ENCODE measurements at regions not wholly inside any gene's neighbourhood (a gene's known extent, or its start where the extent isn't known, plus 50 kb on each side); places are given as distances from the start of the nearest gene placed in this dataset.

DNA sequence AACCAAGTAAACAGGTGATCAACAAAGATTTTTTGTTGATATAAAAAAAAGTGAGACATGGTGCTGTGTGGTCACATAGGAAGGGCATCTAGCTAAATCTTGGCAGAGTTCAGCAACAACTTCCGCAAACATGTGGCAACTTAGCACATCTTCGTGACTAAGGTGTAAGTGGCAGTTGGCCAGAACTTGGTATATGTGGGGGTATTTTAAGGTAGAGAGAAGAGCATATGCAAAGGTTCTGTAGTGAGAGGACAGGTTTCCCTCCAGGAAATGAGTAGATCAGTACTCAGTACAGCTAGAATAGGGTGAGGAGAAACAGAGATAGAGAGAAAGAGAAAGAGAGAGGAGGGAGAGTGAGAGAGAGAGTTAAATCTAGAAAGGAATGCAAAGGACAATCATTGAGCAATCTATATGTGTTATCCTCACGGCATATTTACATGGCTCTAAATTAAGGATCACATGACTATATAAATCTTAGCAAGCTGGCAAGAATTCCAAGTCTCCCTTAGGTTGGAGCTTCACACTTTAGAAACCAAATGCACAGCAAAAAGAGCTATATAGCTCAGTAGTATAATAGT, 227.7 kb upstream of the HMGA2 start:
- DNase-seq (ENCODE audit: low read depth in 2 of 2) = no peak

DNA sequence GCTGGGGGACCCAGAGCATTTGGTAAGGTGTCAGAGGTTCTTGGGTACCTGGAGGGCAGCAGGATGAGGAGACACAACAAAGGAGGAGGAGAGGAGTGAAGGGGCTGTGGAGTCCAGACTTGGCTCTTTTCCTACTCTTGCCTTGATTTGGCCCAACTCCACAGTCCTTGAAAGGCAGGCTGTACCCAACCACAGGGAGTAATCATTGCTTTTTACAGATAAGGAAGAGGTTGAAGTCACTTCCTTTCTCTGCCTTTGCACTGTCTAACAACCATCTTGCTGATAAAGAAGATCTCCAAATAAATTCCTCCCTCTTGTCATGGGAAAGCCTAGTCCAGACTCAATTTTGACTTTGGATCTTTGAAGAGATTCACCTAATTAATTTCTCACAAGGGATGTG, 226.8 kb upstream of the HMGA2 start:
- DNase-seq (ENCODE audit: low read depth in 2 of 2) = no peak

DNA sequence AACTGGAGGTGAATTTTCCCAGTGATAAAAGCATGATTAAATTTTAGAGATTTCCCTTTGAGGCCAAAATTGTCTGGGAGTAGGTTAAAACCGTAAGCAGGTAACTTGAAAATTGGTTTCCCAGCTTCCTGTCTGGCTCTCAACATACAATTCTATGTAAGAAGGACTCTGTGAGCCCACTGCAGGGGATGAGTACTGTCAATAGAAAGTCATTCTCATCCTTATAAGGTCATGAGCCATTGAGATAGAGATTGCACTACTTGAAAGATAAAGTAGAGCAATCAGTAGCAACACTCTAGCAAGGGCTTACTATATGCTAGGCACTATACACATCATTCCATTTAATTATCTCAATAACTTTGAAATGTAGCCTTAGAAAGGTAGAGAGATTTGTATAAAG, 225.6 kb upstream of the HMGA2 start:
- no peak for DNase-seq (ENCODE audit: low read depth in 2 of 2)

- DNase-seq (ENCODE audit: low read depth in 2 of 2) = no peak
Measured at GRCh38 chr12:65602253-65602609, 222.1 kb upstream of the HMGA2 start.

GRCh38 chr12:65602610-65603295, 221.5 kb upstream of the HMGA2 start:
- DNase-seq (ENCODE audit: low read depth in 2 of 2) = peak; percentile 32 to 36

DNA sequence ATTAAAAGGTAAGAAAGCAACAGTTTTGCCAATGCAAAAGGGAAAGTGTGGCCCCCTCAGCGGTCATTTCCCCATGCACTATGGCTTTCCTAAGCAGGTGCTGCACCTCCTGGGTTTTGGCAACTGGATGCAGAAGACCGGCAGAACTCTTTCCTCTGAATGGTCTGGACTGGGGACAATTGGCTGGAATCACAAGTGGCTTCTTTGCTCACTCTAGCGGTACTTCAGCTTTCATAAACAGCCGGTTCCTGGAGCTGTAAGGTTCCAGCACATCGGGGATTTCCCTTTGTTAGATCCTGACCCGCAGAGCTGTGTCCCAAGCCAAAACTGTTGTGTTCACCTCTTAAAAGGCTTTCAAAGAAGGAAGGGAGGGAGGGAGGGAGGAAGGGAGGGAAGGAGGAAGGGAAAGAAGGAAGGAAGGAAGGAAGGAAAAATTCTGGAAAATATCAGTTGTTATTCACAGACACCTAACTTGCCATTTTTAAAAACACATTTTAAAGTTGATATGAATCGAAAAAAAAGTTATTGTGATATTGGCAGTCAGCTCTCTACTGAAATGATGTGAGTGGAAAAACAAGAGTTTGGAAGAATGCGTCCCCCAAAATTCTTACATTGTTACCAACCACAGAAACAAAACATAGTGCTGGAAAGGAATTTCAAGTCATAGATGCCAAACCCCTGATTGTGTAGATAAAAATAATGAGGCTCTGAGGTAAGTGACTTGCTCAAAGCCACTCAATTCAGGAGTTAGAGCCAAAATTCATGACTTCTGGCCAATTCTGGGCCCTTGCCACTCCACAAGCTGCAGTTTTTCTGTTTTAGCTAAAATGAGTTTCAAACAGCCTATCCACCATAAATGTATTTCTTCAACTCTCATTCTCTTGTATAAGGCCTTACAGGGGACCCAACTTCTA, 220.6 kb upstream of the HMGA2 start:
- no peak for DNase-seq (ENCODE audit: low read depth in 2 of 2)

DNA sequence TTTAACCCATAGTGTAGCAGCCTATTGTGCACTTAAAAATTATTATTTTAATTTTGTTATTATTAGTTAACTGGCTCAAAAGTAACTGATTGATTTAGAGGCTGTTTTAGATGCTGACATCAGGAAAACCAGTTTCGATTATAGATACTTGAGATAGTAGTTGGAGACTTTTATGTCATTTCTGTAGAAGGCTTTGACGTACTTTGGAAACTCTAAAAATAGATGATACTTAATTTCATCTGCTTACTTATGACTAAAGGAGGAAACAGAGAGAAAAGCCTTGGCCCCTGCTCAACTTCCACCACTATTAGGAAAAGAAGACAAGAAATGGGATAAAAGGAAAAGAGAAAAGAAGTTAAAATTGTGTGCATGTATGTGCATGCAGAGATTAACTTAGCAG, 219.3 kb upstream of the HMGA2 start:
- DNase-seq (ENCODE audit: low read depth in 2 of 2) = no peak

DNA sequence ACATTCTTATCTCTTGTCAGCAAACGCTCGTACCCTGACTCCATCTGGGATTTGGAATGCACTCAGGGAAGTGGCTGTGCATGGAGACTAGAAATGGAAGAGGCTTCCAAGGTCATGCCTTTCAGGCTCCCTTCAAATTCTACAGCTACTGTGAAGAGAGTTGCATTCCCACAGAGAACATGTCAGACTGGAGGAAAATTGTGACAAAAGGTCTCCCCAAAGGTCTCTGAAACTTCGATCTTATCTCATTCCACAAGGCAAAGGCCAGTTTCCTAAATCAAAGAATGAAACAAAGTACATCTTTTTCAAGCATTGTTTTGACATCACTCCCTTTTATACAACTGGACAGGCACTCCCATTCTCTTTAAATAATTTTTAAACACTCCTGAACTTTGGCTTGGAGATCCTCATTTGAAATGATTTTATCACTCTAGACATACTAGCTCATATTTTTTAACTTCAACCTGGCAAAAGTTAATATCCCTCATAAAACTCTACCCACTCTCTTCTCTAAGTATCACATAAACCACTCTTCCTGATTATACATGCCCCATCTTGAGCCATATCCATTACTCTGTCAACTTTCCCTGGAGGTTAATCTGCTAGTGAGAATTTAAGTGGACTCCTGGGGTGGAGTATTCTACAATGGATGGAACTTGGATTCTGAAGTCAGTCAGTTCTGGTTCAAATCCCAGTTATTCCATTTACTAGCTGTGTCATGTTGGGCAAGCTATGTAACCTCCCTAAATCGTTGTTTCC, 218.1 kb upstream of the HMGA2 start:
- DNase-seq (ENCODE audit: low read depth in 2 of 2) = no peak

DNA sequence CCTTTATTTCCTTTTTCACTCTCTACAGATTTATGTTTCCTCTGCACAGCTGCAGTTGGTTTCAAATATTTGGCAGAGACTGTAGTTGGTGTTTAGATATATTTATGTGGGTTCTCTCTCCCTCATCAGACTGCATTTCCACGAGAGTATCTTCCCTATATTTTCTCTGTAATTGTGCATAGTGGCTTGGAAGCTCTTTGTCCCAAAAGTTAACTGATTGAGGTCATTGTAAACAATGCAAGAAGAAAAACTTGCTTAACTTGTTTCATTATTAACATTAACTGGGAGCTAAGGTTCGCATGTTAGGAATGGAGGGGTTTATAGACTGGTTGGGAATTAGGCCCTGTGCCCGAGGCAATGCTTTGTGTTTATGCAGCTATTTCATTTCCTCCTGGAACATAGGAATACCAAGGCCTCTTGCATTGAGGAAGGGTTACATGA, 216.9 kb upstream of the HMGA2 start:
- no peak for DNase-seq (ENCODE audit: low read depth in 2 of 2)

- no peak for DNase-seq (ENCODE audit: low read depth in 2 of 2)
Measured at GRCh38 chr12:65608319-65608916, 215.9 kb upstream of the HMGA2 start.

DNA sequence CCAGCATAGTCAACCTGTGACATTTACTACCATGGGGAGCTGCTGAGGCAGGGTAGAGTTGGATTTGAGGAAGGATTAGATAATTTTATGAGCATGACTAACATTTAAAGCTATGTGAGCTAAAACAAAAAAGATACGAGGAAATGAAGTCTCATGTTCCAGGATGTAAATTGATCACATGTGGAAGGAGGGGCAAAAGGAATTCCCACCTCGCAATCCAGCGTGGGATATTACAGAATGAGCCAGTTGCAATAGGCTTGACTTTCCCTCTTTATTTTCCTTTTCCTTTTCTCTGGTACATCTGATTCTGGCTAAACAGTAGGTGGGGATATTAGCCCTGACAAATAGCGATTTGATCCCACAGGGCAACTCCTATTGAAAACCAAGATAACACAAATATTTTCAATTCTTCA, 214.9 kb upstream of the HMGA2 start:
- DNase-seq (ENCODE audit: low read depth in 2 of 2) = no peak

DNA sequence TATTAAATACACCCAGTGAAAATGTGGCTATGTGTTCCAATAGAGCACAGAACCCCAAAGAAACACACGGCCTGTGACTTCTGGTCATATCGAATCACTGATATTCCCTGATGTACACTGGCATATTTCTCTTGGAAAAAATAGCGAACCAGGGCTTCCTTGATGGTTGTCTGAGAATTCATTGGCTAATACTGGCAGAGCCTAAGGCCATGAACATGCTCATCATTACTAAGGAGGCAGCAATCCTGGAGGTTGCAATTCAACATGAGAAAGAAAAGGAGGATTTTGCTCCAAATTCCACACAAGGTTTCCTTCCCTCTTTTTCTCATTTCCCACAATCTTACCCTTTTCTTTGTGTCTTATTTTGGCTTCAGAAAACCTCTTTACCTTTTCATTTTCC, 212.9 kb upstream of the HMGA2 start:
- no peak for DNase-seq (ENCODE audit: low read depth in 2 of 2)

DNA sequence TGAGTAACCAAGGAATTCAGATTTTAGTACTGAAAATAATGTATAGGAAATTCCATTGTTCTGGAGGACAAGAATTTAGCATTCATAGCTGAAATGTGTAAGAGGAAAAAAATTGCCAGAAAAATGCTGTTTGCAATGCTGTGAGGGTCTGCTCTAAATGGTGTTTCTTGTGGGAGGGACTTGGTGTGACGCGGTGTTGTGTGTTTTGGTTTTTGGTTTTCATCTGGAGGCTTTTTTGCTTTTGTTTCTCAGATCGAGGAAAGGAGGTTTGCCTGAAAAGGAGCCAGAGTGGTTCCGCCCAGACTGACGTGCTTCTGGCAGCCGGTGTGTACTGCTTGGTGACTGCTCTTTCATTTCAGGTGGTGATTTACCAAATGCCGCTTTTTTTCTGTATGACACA, 211.8 kb upstream of the HMGA2 start:
- DNase-seq (ENCODE audit: low read depth in 2 of 2) = no peak

DNA sequence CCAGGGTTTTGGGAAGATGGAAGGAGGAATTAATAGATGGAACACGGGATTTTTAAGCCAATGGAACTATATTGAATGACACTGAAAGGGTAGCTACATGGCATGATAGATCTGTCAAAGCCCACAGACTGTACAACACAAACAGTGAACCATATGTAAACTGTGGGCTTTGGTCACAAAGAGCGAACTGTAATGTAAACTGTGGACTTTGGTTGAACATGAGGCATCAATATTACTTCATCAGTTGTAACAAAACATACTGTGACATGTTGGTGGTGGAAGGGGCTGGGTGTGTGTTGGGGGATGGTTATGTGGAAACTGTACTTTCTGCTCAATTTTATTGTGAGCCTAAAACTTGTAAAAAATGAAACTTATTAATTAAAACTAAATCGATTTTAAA, 210.6 kb upstream of the HMGA2 start:
- no peak for DNase-seq (ENCODE audit: low read depth in 2 of 2)

- DNase-seq (ENCODE audit: low read depth in 2 of 2) = no peak
Measured at GRCh38 chr12:65614259-65614889, 209.9 kb upstream of the HMGA2 start.

GRCh38 chr12:65615118-65615517, 209.2 kb upstream of the HMGA2 start:
- no peak for DNase-seq (ENCODE audit: low read depth in 2 of 2)

DNA sequence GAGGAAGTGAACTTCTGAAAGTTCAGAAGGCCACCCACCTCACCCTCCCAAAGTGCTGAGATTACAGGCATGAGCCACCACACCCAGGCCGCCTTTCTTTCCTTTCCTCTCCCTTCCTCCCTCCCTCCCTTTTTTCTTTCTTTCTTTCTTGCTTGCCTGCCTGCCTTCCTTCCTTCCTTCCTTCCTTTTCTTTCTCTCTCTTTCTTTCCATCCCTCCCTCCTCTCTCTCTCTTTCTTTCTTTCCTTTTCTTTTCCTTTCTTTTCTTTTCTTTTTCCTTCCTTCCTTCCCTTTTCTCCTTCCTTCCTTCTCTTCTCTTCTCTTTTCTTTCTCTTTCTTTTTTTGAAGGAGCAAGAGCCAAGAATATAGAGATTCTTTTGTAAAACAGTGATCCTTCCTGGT, 208.3 kb upstream of the HMGA2 start:
- DNase-seq (ENCODE audit: low read depth in 2 of 2) = no peak

GRCh38 chr12:65618588-65618987, 205.7 kb upstream of the HMGA2 start:
- DNase-seq (ENCODE audit: low read depth in 2 of 2) = no peak

- DNase-seq (ENCODE audit: low read depth in 2 of 2) = no peak
Measured at GRCh38 chr12:65619018-65619417, 205.3 kb upstream of the HMGA2 start.

DNA sequence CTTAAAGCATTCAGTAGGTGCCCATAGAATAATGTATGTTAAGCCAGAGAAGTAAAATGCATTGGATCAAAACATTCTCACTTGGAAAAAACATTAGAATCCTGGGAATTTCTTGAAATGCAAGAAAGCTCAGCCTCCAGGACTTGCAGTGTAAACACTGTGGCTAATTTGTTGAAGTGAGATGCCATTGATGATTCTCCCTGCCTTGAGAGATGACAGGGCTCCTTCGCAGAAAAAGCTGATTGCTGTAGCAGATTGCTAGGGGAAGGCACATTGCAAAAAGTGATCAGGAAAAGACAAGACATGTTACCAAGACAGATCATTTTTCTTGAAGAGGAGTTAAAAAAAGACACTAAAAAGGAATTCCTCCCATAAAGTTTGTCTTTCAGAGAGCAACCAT, 204.2 kb upstream of the HMGA2 start:
- no peak for DNase-seq (ENCODE audit: low read depth in 2 of 2)

DNA sequence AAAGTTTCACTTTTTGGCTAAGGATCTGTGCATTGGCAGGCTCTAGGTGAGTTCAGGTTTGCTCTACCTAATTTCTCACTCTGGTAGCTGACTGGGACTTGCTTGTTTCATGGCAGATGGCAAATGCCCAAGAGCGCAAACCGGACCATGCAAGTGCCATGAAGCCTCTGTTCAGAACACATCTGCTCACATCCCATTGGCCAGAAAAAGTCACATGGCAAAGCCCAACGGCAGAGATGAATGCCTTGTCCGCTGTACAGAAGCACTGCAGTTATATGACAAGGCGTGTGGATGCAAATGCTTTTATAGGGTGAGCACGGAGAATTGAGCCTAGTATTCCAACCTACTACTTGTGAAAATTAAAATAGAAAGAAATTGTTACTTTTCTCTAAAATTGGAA, 202.2 kb upstream of the HMGA2 start:
- DNase-seq (ENCODE audit: low read depth in 2 of 2) = no peak

All from stimulated activated CD4-positive, alpha-beta T cell treated with anti-CD3 and anti-CD28 coated beads, Interleukin-4, amount 100 ng/mL, for 48 hours (primary cell).